ENCODE measurements at regions not wholly inside any gene's neighbourhood (a gene's known extent, or its start where the extent isn't known, plus 50 kb on each side); places are given as distances from the start of the nearest gene placed in this dataset.

DNA sequence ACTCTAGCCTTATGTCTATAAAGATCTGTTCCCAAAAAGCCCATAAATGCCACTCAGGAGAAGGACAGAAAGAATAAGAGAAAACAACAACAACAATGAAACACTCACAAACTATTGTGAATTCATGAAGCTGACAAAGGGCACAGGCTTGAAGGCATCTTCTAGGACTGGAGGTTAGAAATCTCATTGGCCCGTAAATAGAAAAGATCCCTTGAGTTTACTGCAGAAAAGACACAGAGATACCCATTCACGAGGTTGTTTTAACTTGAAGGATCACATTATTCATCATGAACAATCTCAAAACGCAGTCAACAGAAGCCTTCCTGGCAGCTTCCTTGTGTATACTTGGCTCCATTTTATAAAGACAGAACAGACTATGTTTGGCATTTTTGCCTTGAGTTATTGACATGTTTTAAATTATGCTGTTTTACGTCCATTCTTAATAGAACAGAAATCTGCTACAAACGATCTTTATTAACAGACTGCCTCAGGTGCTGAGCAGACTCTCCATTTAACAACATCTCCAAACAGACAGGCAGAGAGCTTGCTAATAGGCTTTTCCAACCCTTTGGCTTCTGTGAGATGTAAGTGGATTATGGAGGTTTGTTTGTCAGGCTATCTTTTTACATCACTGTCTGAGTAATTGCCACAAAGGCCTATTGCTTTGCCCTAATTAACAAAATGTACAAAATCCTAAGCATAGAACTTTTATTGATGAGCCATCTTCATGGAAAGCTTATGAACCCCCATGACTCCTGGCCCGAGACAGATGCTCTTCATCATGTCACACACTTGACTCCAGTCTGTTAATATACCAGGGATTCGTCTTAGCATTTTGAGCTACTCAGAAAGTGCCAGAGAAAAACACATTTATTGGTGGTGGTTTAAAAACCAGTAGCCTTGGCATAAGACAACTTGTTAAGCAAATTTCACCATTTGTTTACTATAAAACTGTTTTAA lies 735.3 kb upstream of the ZNF608 start:
- ATAC-seq (no peak), DNase-seq (no peak)
- H3K27me3 ChIP-seq (ENCODE audit: control insufficient read depth, insufficient read depth, low read length), result no peaks in the 10 kb centered on the region
- Mint-ChIP-seq H3K36me3 (peaks cover 5% of the 10 kb centered on the region), H3K9me3 (no peaks in the 10 kb centered on the region), H3K27me3 (ENCODE audit: low read depth in 2 of 2) (no peaks in the 10 kb centered on the region), H3K4me3 (no peak overlapping the region), H3K27ac (no peak overlapping the region), H3K4me1 (no peaks in the 10 kb centered on the region)
- no peaks in the 10 kb centered on the region for H3K4me1 ChIP-seq (ENCODE audit: control insufficient read depth, insufficient read depth, low read length)
- intact Hi-C loops (cut with micrococcal nuclease), result no loop called here
- no peak overlapping the region for H3K4me3 ChIP-seq (ENCODE audit: low read length)
- 84% methylated on average over 6 of the region's 7 CpGs for WGBS (ENCODE audit: insufficient coverage)
- no peaks in the 10 kb centered on the region for H3K36me3 ChIP-seq (ENCODE audit: control insufficient read depth, insufficient read depth, low read length)
- no peak overlapping the region for H3K27ac ChIP-seq (ENCODE audit: low read length)
- no peaks in the 10 kb centered on the region for H3K9me3 ChIP-seq (ENCODE audit: control insufficient read depth, insufficient read depth, low read length)
- TF ChIP-seq, protein P1, sequence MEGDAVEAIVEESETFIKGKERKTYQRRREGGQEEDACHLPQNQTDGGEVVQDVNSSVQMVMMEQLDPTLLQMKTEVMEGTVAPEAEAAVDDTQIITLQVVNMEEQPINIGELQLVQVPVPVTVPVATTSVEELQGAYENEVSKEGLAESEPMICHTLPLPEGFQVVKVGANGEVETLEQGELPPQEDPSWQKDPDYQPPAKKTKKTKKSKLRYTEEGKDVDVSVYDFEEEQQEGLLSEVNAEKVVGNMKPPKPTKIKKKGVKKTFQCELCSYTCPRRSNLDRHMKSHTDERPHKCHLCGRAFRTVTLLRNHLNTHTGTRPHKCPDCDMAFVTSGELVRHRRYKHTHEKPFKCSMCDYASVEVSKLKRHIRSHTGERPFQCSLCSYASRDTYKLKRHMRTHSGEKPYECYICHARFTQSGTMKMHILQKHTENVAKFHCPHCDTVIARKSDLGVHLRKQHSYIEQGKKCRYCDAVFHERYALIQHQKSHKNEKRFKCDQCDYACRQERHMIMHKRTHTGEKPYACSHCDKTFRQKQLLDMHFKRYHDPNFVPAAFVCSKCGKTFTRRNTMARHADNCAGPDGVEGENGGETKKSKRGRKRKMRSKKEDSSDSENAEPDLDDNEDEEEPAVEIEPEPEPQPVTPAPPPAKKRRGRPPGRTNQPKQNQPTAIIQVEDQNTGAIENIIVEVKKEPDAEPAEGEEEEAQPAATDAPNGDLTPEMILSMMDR (IDR thresholded peaks at IDR 0.05), result no peak

DNA sequence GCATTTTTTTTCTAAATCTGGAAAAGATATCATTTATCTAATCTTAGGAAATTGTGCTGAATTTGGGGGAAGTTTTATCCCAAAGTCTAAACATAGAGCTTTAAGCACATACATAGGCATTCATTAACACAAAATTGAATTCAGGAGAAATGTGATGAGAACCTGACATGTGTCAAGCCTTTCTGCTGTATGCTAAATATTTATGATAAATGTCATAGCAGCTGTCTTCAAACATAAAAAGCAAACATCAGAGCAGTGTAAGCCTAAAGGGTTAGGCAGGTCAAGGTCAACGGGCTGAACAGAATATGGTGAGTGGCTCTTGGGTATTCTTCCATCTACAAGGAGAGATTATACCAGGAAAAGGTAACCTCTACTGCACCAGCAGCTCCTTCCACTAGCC lies 737.2 kb upstream of the ZNF608 start:
- Histone ChIP-seq H3K36me3 (ENCODE audit: control insufficient read depth, insufficient read depth, low read length) (no peaks in the 10 kb centered on the region), H3K4me1 (ENCODE audit: control insufficient read depth, insufficient read depth, low read length) (no peaks in the 10 kb centered on the region), H3K27ac (ENCODE audit: low read length) (no peak overlapping the region), H3K9me3 (ENCODE audit: control insufficient read depth, insufficient read depth, low read length) (no peaks in the 10 kb centered on the region), H3K4me3 (ENCODE audit: low read length) (no peak overlapping the region), H3K27me3 (ENCODE audit: control insufficient read depth, insufficient read depth, low read length) (no peaks in the 10 kb centered on the region)
- no peak for ATAC-seq
- DNase-seq, result no peak
- Mint-ChIP-seq H3K27ac (no peak overlapping the region), H3K36me3 (peaks cover 5% of the 10 kb centered on the region), H3K9me3 (no peaks in the 10 kb centered on the region), H3K4me1 (no peaks in the 10 kb centered on the region), H3K4me3 (no peak overlapping the region), H3K27me3 (ENCODE audit: low read depth in 2 of 2) (no peaks in the 10 kb centered on the region)
- WGBS (ENCODE audit: insufficient coverage), result no CpG with 5 or more reads among the region's 1 CpG
- intact Hi-C loops (cut with micrococcal nuclease), result no loop called here
- TF ChIP-seq, protein P1 (IDR thresholded peaks at IDR 0.05), result no peak

DNA sequence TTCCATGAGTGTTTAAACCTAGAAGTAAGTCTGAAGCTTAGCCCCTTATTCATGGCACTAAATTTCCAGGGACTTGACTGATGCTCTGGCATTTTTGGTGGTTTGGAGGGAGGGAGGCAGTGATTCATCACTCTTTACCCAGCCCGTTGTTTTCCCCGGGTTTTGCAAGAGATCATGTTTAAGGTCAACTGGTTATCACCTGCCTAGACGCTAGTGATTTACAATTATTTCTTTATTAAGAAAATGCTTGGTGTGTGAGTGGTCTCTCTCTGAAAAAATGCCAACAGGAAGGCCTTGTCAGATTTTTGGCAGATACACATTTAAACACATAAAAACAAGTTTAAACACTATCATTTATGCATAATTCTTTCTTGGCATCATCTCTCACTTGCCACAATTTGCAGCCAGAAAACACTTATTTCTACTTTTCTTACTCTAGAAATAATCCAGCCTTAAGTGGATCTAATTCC lies 737.9 kb upstream of the ZNF608 start:
- Histone ChIP-seq H3K27ac (ENCODE audit: low read length) (no peak overlapping the region), H3K4me1 (ENCODE audit: control insufficient read depth, insufficient read depth, low read length) (no peaks in the 10 kb centered on the region), H3K36me3 (ENCODE audit: control insufficient read depth, insufficient read depth, low read length) (no peaks in the 10 kb centered on the region), H3K4me3 (ENCODE audit: low read length) (no peak overlapping the region), H3K27me3 (ENCODE audit: control insufficient read depth, insufficient read depth, low read length) (no peaks in the 10 kb centered on the region), H3K9me3 (ENCODE audit: control insufficient read depth, insufficient read depth, low read length) (no peaks in the 10 kb centered on the region)
- no peaks in the 10 kb centered on the region for H3K4me1 Mint-ChIP-seq
- intact Hi-C loops (cut with micrococcal nuclease), result no loop called here
- 22% methylated on average over 2 of the region's 3 CpGs for WGBS (ENCODE audit: insufficient coverage)
- TF ChIP-seq, protein P1 (IDR thresholded peaks at IDR 0.05), result no peak
- no peaks in the 10 kb centered on the region for H3K27me3 Mint-ChIP-seq (ENCODE audit: low read depth in 2 of 2)
- no peak for DNase-seq
- H3K27ac Mint-ChIP-seq, result no peak overlapping the region
- H3K4me3 Mint-ChIP-seq, result no peak overlapping the region
- no peaks in the 10 kb centered on the region for H3K9me3 Mint-ChIP-seq
- H3K36me3 Mint-ChIP-seq, result peaks cover 5% of the 10 kb centered on the region
- ATAC-seq, result no peak

Data from natural killer cell (primary cell).